K562 (cell line): ENCODE measurements at regions not wholly inside any gene's neighbourhood (a gene's known extent, or its start where the extent isn't known, plus 50 kb on each side); places are given as distances from the start of the nearest gene placed in this dataset.
"Not testable (repeated sequence)": the region's sequence is repeated elsewhere in the genome, so short reads cannot be mapped to it uniquely, and the experiment has no call there.

Experiments
- CEBPB ChIP-seq: fragments of 450-650 bp; IDR thresholded peaks from 2 replicates; pipeline ENCODE4 v1.6.1; 2016; ENCODE audit warnings: missing genetic modification characterization, missing compliant biosample characterization
- E2F1 ChIP-seq: sonication (generic); formaldehyde crosslinking; IDR thresholded peaks from 2 replicates; pipeline ENCODE4 v1.8.1; 2023; ENCODE audit warnings: mild to moderate bottlenecking, missing genetic modification reagents, moderate library complexity
- ETV5 ChIP-seq: sonication (generic); formaldehyde crosslinking; IDR thresholded peaks from 2 replicates; pipeline ENCODE4 v1.4.0; 2020; ENCODE audit warnings: low read depth, mild to moderate bottlenecking, missing genetic modification reagents
- HMG20A ChIP-seq: fragments of 450-650 bp; formaldehyde crosslinking; conservative IDR thresholded peaks from 2 replicates; pipeline ENCODE4 v1.4.0; 2020; ENCODE audit warnings: mild to moderate bottlenecking, mixed read lengths
- HOMEZ ChIP-seq: fragments of 250-450 bp; sonication (Bioruptor Pico); IDR thresholded peaks from 2 replicates; pipeline ENCODE4 v1.4.0; 2020; ENCODE audit warnings: mild to moderate bottlenecking, moderate library complexity
- POLR2AphosphoS5 ChIP-seq: IDR thresholded peaks from 2 replicates; pipeline ENCODE4 v1.6.1; 2011; ENCODE audit warnings: mild to moderate bottlenecking, low read depth, low read length, moderate library complexity; ENCODE audit not compliant: control insufficient read depth, insufficient read depth
- TEAD4 ChIP-seq, 2 experiments: sonication (generic) in 1 of 2; formaldehyde crosslinking in 1 of 2; IDR thresholded peaks; 2 replicates each; pipeline versions ENCODE4 v1.6.1 to v1.8.0; 2012 to 2022; ENCODE audit warnings: borderline replicate concordance in 1 of 2, inconsistent platforms in 1 of 2, low read length in 1 of 2, mild to moderate bottlenecking in 1 of 2, missing genetic modification reagents in 1 of 2
- ZBTB33 ChIP-seq: sonication (generic); formaldehyde crosslinking; IDR thresholded peaks from 2 replicates; pipeline ENCODE4 v1.8.1; 2023; ENCODE audit warnings: mild to moderate bottlenecking, missing genetic modification reagents
- ZBTB7A ChIP-seq: IDR thresholded peaks from 2 replicates; pipeline ENCODE4 v1.6.1; 2011; ENCODE audit warnings: low read depth, mild to moderate bottlenecking, low read length, moderate library complexity, borderline replicate concordance; ENCODE audit not compliant: control insufficient read depth
- ZNF707 ChIP-seq: fragments of 250-450 bp; sonication (Bioruptor Pico); conservative IDR thresholded peaks from 2 replicates; pipeline ENCODE4 v1.8.0; 2022; ENCODE audit warnings: inconsistent platforms, mild to moderate bottlenecking, moderate library complexity

- not testable (repeated sequence) for TF ChIP-seq POLR2AphosphoS5; E2F1 (CRISPR knock-in tag); ZBTB7A; ZNF707 (CRISPR knock-in tag); HMG20A (CRISPR knock-in tag); ETV5 (CRISPR knock-in tag); TEAD4 (IDR thresholded peaks at IDR 0.05; ENCODE audit: low read length); TEAD4 (CRISPR knock-in tag; IDR thresholded peaks at IDR 0.05; ENCODE audit: borderline replicate concordance); HOMEZ (CRISPR knock-in tag); ZBTB33 (CRISPR knock-in tag); CEBPB (tag)
Measured at GRCh38 chr1:184833994-184834393, 79.3 kb upstream of the EDEM3 start.
